ENCODE measurements at regions not wholly inside any gene's neighbourhood (a gene's known extent, or its start where the extent isn't known, plus 50 kb on each side); places are given as distances from the start of the nearest gene placed in this dataset.

GRCh38 chr3:179510496-179510895 is 52.2 kb upstream of the ACTL6A start:
- no peaks in the 10 kb centered on the region for H3K4me1 ChIP-seq (ENCODE audit: control insufficient read depth, low read depth, low read length)
- no peaks in the 10 kb centered on the region for H3K27me3 ChIP-seq (ENCODE audit: insufficient read depth, low read length, poor library complexity)
- no peaks in the 10 kb centered on the region for H3K36me3 ChIP-seq (ENCODE audit: control insufficient read depth, insufficient read depth, low read length)

DNA sequence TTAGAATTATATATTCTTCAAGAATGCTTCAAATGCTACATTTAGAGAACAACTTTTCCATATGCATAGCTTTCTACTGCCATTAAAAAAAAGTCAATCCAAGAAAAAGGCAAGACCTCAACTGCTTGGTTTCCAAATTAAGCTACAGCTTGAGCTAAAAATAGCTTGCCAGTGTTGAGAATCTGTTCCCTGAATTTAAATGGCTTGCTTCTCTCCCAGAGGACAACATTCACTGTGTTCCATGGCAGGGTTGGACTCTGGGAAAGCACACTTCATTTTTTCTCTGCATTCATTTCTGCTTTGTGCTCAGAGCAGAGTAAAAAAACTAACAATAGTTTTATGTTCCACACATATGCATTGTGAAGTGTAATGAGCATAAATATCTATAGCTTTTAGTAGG is 50.3 kb upstream of the ACTL6A start:
- H3K79me1 ChIP-seq (ENCODE audit: low read length), result no peaks in the 10 kb centered on the region
- H3K4me2 ChIP-seq (ENCODE audit: low read length), result no peak overlapping the region
- no peak overlapping the region for H3K4me3 ChIP-seq (ENCODE audit: low read length)
- H3K56ac ChIP-seq (ENCODE audit: low read length), result no peak overlapping the region
- H3K4ac ChIP-seq (ENCODE audit: low read depth, low read length), result no peak overlapping the region
- no peak overlapping the region for H3K27ac ChIP-seq (ENCODE audit: low read depth, low read length)
- no peak overlapping the region for H3K18ac ChIP-seq (ENCODE audit: low read length)
- H2BK120ac ChIP-seq (ENCODE audit: low read depth, low read length), result no peak overlapping the region
- no peak overlapping the region for H2BK15ac ChIP-seq (replicated peaks; ENCODE audit: low read depth)
- no peak for DNase-seq
- no peak overlapping the region for H2BK5ac ChIP-seq (ENCODE audit: low read length)
- no peak overlapping the region for H2AK5ac ChIP-seq (ENCODE audit: low read length)
- H3K79me2 ChIP-seq (ENCODE audit: control insufficient read depth, insufficient read depth, low read length), result no peaks in the 10 kb centered on the region
- H3K36me3 ChIP-seq (ENCODE audit: control insufficient read depth, insufficient read depth, low read length), result no peaks in the 10 kb centered on the region
- no peak overlapping the region for H3K9ac ChIP-seq (ENCODE audit: low read length)
- no peaks in the 10 kb centered on the region for H3K27me3 ChIP-seq (ENCODE audit: insufficient read depth, low read length, poor library complexity)
- H4K8ac ChIP-seq (ENCODE audit: low read depth, low read length), result no peak overlapping the region
- H3K4me1 ChIP-seq (ENCODE audit: control insufficient read depth, low read depth, low read length), result no peaks in the 10 kb centered on the region
- H3K23ac ChIP-seq (ENCODE audit: low read length), result no peak overlapping the region
- no peak overlapping the region for H4K5ac ChIP-seq (ENCODE audit: low read length)

More at GRCh38 chr3:179510496-179510895, 52.2 kb upstream of the ACTL6A start:
- H3K9ac ChIP-seq (ENCODE audit: low read length), result no peak overlapping the region
- H3K79me2 ChIP-seq (ENCODE audit: control insufficient read depth, insufficient read depth, low read length), result no peaks in the 10 kb centered on the region
- H3K79me1 ChIP-seq (ENCODE audit: low read length), result no peaks in the 10 kb centered on the region
- no peak overlapping the region for H2BK15ac ChIP-seq (replicated peaks; ENCODE audit: low read depth)
- no peak overlapping the region for H3K18ac ChIP-seq (ENCODE audit: low read length)
- H3K4me2 ChIP-seq (ENCODE audit: low read length), result no peak overlapping the region
- no peak for DNase-seq
- no peak overlapping the region for H2BK120ac ChIP-seq (ENCODE audit: low read depth, low read length)
- no CpG with 5 or more reads among the region's 2 CpGs for WGBS (ENCODE audit: extremely low coverage, insufficient coverage, low lambda C conversion rate)
- no peak overlapping the region for H2AK5ac ChIP-seq (ENCODE audit: low read length)
- H3K4ac ChIP-seq (ENCODE audit: low read depth, low read length), result no peak overlapping the region
- no peak overlapping the region for H4K5ac ChIP-seq (ENCODE audit: low read length)
- H3K23ac ChIP-seq (ENCODE audit: low read length), result no peak overlapping the region
- no peak overlapping the region for H3K27ac ChIP-seq (ENCODE audit: low read depth, low read length)
- no peak overlapping the region for H3K4me3 ChIP-seq (ENCODE audit: low read length)
- no peak overlapping the region for H2BK5ac ChIP-seq (ENCODE audit: low read length)
- no peak overlapping the region for H4K8ac ChIP-seq (ENCODE audit: low read depth, low read length)
- no peak overlapping the region for H3K56ac ChIP-seq (ENCODE audit: low read length)

Data from mesendoderm (in vitro differentiated cells).